ENCODE measurements at regions not wholly inside any gene's neighbourhood (a gene's known extent, or its start where the extent isn't known, plus 50 kb on each side); places are given as distances from the start of the nearest gene placed in this dataset.

DNA sequence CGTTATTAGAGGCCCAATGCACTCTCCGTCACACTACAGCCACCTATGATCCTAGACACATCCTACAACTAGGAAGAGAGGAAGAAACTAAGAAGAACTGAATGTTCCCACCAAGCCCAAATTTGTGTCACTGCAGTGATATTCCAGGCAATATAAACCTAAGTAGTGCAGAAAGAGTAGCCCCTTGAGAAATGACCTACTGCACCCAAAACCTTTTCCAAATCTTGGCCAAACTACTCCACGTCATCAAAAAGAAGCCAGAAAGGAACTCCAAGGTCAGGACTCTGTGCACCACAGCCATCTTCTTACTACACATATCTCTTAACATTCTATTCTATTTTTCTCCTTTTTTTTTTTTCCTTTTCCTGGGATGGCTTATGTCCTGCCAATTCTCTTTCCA, 60.2 kb downstream of the ADAMTS1 start:
- DNase-seq: no peak

DNA sequence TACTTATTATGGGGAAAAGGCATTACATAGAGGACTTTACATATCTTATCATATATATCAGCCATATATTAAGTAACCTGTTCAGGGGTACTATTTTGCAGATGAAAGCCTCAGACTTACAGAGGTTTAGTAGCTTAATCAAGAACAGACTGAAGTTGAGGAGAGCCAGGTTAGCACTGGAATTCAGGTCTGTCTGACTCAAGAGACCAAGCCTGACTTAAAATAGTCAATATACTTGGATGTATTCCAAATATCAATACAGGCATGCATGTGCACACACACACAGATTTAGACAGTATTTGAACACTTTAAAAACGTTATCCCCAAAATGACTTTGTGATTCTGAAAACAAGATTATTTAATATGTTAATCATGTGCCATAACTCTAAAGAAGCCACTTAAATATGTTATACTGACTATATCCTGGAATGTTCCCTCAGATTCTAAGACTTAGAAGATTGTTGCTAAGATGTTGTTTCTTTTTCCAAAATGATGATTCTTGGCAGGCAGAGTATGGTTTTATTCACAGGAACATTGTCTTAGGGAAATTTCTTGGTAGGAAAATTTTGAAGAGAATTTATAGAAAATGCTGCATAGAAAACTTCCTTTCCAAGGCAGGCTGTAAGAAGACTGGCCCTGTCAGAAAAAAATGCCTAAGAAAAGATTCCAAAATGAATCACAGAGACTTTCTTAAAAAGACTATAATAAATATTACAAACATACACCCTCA, 61.6 kb downstream of the ADAMTS1 start:
- DNase-seq: no peak

DNA sequence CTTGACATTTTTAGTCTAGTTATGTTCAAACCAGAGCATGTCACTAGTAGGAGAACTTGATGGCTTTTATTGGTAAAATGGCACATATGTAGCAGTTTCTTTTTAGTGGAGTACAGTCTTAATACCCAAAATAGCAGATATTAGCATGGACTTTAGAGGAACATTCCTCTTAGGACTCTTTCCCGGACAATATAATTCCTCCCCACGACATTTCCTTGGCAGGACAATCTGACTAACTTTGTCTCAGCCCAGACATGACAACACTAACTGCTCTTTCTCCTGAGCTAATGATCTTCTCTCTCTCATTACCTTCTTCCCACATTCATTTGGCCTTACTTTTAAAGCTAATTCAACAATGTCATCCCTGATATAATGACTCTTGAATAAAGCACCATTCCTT, 62.5 kb downstream of the ADAMTS1 start:
- no peak for DNase-seq

- DNase-seq: no peak
Measured at GRCh38 chr21:26782331-26782730, 62.9 kb downstream of the ADAMTS1 start.

- no peak for DNase-seq
Measured at GRCh38 chr21:26781331-26781730, 63.9 kb downstream of the ADAMTS1 start.

DNA sequence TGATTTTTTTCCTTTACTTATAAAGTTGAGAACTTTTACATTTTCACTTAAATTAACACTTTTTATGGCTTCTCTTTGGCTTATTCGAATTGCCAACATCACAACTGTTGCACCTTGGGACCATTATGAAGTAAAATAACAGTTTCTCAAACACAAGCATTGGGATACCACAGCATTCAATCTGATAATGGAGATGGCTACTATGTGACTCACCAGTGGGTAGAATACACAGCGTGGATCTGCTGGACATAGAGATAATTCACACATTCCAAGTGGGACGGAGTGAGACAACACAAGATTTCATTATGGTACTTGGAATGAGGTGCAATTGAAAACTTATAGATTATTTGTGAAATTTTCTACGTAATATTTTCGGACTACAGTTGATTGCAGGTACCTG, 68.0 kb downstream of the ADAMTS1 start:
- no peak for DNase-seq

DNA sequence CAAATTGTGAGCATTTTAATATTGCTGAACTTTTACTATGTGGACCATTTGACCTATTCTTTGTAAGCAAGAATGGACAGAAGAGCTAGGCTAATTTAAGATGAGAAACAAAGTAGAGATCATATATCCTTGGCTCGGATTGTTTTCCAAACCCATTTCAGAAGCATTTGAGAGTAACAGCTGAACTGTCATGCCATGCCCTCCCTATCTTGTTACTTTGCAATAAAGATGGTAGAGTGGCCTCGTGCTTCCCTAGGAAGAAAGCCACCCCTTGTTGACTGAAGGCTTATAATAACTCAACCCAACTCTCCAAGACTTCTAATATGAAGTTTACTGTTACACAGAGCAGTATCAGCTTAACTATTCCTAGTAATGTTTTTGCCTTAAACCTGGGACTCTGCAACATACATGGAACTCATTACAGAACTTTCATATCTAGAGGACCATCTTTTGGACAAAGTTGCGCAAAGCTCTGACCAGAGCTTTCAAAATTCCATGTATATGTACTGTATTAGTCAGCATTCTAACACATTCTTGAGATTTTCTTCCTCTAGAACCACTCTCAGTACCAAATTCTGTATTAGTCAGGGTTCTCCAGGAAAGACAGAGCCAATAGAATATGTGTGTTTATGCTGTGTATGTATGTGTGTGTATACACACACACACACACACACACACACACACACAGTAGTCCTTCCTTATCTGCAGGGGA, 68.7 kb downstream of the ADAMTS1 start:
- no peak for DNase-seq

GRCh38 chr21:26773058-26773457, 72.2 kb downstream of the ADAMTS1 start:
- DNase-seq: no peak

DNA sequence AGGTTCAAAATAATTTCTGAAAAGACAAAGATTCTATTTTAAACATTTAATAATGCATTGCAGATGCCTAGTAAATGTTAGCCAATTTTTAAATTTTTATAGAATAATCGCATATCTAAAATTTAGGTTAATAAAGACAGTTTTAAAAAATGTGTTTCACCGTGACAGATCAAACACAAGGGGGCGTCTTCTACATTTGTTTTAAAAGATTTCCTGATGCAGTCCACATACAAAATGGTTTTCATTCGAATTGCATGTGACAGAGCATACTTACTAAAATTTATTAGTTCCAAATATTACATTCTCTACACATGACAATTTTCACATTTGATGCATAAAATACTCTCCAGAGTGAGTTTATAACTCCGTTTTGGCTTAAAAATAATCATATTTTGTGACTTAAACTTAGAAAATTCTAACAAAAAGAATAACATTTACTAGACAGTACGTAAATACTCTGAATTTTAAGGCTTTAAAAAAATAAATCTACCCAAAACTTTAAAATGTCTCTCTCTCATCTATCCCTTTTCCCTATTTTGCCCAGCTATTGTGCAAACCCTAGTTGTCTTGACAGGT, 75.5 kb downstream of the ADAMTS1 start:
- DNase-seq: no peak

DNA sequence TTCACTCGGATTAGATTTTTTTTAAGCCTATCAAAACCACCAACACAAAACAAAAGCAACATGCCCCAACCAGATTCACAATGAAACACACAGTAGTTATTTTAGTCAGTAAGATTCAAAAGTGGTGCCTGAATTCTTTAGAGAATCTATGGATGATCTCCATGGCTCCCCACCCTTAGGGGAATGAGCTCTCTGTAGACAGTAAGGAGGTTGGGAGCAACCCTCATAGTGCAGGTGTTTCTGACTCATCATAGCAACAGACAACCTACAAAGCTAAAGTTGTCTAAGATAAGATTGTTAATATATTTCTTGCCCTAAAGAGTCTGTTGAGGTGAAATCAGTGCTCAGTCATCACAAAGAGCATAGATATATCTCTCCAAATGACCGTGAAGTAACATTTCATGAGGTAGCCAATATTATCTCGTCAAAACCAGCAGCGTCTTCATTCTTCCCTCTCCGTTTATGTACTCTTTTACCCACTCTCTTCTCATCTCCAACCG, 78.3 kb downstream of the ADAMTS1 start:
- no peak for DNase-seq

- no peak for DNase-seq
Measured at GRCh38 chr21:26761174-26761915, 83.9 kb downstream of the ADAMTS1 start.

- DNase-seq: no peak
Measured at GRCh38 chr21:26759731-26760130, 85.5 kb downstream of the ADAMTS1 start.

DNA sequence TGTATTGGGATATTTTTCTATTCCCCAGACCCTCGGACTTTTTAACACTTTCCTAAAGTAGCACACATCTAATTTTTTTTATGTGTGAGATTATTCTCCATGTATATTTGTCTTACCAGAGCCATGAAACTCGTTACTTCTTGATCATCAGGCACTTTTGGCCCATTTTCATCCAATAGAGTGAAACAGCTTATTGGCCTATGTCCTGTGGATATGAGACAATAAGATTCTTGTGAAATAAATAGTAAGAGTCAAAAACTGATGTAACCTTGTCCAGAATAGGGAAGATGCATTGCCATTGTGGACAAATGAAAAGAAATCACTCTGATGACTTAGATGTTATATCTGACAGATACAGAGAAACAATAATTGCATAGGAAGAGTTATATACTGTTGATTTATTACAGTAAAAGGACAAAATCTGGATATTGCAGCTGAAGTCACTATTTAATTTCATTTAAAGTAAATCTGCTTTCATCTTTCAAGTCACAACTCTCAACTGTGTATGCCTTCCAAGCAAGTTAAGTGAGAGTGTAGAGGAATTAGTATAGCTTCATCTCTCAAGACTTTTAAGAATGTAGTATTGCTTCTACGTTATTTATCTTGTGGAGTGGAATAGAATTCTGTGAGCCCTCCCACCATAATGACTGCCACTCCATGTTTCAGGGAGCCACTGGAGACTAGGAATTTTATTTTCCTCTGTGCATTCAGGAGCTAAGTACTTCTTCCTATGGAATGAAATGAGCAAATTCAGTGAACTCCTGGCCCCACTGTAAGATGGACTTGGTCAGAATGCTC, 86.9 kb downstream of the ADAMTS1 start:
- DNase-seq: no peak

DNA sequence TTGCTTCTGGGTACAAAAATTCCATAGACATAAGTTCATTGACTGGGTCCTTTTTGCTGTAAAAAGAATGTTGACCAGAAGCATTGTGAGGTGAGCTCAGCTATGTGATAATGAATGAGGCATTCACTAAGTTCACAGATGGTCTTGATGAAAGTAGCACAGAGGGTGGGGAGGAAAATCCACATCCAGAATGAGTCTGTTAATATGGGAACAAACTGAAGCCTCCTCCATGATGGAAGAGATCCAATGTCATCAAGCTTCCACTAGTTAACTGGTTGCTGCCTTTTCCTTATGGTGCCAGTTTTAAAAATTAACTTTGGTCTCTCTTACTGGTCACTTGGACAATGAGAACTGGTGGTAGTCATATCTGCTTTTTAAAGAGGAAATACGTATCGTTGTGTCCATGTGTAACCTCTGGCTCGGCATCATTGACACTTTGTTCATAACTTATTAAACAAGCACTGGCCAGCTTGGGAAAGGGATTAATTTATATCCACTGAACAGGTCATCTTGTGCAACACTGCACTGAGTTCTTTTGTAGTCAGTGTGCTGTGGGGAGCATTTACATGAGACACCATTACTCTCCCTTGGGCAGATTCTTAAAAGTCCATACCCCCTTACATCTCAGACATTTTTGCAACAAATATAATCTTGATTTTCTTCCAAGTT, 88.6 kb downstream of the ADAMTS1 start:
- DNase-seq: no peak

DNA sequence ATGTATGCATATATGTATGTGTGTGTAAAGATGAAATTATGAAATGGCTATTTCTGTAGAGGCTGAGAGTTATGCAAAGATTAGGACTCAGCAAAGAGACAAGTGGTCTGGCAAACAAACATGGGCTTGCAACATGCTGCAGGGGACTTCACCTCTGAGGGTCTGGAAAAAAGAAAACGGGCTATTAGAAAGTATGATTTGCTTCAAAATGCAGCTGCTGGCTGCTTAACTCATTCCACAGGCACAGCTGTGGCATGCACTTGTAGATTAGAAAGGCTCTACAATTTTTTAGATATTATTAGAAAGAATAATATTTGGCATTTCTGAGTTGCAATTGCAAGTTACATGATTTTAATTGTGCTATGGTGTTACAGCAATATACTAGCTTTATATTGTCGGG, 90.4 kb downstream of the ADAMTS1 start:
- DNase-seq: no peak

DNA sequence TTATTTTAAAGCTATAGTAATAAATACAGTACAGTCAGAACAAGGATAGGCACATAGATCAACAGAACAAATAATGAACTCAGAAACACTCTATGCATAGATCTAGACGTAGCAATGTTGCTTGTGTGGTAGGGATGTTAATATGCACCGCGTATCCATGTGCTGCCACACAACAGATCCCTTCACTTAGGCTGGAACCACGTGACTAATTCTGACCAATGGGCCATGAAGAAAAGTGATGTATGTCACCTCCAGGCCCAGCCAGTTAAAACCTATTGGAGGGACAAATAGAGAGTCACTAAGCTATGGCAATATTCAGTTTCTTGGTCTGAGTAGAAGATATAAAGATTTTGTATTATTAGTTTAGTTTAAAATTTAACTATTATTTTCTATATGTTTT, 91.4 kb downstream of the ADAMTS1 start:
- DNase-seq: no peak

GRCh38 chr21:26752849-26753248, 92.4 kb downstream of the ADAMTS1 start:
- no peak for DNase-seq

- no peak for DNase-seq
Measured at GRCh38 chr21:26751305-26751704, 93.9 kb downstream of the ADAMTS1 start.

GRCh38 chr21:26748066-26748465, 97.1 kb downstream of the ADAMTS1 start:
- no peak for DNase-seq

- DNase-seq: no peak
Measured at GRCh38 chr21:26747216-26747615, 98.0 kb downstream of the ADAMTS1 start.

- DNase-seq: no peak
Measured at GRCh38 chr21:26743524-26743923, 101.7 kb downstream of the ADAMTS1 start.

GRCh38 chr21:26739189-26739588, 106.0 kb downstream of the ADAMTS1 start:
- no peak for DNase-seq
